GM19328 (cell line): ENCODE measurements at regions not wholly inside any gene's neighbourhood (a gene's known extent, or its start where the extent isn't known, plus 50 kb on each side); places are given as distances from the start of the nearest gene placed in this dataset.

Experiments
- ATAC-seq: cut with Tn5 transposase; IDR thresholded peaks from one replicate; pipeline ENCODE4 v1.9.1; 2021; ENCODE audit warnings: mild to moderate bottlenecking, moderate library complexity; ENCODE audit not compliant: unreplicated experiment

DNA sequence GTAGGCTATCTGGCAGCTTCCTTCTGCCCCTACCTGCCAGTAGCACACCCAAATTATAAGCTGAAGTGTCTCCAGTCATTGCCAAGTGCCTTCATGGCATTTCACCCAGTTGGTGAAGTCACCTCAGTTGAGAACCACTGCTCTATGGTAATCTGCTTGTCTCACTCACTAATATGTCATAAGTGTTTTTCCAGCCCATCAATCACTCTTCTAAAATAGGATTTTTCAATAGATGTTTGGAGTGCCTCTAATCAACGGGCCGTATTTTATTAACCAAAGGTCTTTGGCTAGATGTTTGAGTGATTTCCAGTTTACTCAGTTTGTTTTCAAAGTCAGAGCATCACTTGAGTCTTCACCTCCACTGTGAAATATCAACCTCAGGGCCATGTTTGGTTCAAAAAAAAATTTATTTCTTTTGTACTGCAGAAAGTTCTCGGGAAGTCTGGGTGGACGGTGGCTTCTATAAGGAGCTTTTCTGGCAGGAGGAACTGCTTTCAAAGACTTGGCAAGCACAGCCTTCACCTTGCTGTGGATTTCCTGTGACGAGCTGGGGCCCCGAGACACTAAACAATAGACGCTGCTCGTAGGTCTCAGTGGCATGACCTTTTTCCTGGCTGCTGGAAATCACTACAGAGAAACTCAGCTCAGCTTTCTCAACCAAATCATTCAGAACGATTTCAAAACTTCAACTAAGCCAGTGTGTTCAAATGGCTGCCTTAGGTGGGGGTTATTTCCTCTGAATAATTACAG is 95.2 kb upstream of the FOXF1 start:
- ATAC-seq = no peak

DNA sequence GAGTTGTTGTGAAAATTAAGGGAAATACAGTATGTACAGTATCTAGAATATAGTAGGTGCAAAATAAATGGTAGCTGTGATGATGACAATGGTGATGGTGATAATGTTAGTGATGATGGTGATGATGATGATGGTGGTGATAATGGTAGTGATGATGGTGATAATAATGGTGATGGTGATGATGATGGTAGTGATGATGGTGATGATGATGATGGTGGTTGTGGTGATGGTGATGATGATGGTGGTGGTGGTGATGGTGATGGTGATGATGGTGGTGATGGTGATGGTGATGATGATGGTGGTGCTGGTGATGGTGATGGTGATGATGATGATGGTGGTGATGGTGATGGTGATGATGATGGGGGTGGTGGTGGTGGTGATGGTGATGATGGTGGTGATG is 91.3 kb upstream of the FOXF1 start:
- no peak for ATAC-seq

DNA sequence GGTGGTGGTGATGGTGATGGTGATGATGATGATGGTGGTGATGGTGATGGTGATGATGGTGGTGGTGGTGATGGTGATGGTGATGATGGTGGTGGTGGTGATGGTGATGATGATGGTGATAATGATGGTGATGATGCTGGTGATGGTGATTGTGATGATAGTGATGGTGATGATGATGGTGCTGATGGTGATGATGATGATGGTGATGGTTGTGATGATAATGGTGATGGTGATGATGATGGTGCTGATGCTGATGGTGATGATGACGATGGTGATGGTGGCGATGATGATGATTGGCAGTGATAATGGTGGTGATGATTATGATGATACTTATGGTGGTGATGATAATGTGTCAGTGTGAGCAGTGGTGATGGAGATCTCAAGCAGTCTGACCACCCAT is 90.8 kb upstream of the FOXF1 start:
- no peak for ATAC-seq

DNA sequence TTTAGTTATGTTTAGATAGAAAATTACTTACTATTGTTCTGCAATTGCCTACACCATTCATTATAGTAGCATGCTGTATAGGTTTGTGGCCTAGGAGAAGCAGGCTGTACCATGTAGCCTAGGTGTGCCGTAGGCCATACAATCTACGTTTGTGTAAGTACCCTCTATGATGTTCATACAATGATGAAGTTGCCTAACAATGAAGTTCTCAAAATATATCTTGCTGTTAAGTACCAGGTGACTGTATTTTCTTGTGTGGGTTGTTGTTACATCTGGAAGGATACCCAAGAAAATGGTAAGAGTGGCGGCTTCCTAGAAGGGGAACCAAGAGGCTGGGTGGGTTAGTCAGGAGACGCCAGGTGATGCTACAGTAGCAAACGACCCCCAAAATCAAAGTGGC is 88.3 kb upstream of the FOXF1 start:
- ATAC-seq = no peak

- ATAC-seq = no peak
Measured at GRCh38 chr16:86424398-86424797, 85.9 kb upstream of the FOXF1 start.

DNA sequence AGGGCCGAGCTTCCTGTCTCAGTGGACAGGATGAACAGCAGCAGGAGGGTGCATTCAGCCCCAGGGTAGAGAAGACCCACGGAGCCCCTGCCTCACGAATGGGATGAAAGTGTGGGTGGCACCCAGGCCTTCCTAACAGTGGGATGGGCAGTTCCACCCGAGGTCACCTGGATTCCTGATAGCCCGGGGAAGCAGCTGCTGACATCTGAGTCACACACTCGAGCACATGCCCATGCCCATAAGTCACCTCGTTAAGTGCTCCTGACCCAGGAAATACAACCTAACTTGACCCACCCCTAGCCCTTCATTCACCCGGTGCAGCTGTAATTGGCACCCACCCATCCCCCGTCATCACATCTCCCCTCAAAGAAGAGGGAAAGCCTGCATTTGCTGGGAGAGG is 85.3 kb upstream of the FOXF1 start:
- ATAC-seq = no peak

GRCh38 chr16:86426063-86426642 is 84.2 kb upstream of the FOXF1 start:
- no peak for ATAC-seq

- ATAC-seq = no peak
Measured at GRCh38 chr16:86427433-86427851, 82.9 kb upstream of the FOXF1 start.

GRCh38 chr16:86428729-86429517 is 81.4 kb upstream of the FOXF1 start:
- no peak for ATAC-seq

GRCh38 chr16:86429663-86430062 is 80.7 kb upstream of the FOXF1 start:
- no peak for ATAC-seq

GRCh38 chr16:86430814-86431213 is 79.5 kb upstream of the FOXF1 start:
- ATAC-seq = no peak

DNA sequence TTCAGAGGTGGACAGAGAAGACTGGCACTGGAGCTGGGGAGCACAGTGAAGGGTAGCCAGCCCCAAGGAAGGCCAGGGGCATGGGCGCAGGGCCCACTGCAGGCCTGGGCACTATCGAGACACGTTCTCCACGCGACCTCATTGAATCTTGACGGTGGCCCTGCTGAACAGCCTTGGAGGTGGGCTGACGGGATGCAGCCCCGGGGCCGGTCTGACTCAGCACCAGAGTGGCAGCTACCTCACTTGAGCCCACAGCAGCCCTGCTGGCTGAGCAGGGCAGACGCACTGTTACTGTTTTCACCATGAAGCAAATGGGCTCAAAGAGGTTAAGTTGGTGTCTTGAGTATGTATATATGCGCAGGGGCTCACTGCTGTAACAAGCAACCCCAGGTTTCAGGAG is 78.8 kb upstream of the FOXF1 start:
- ATAC-seq = no peak

- ATAC-seq = no peak
Measured at GRCh38 chr16:86432048-86432447, 78.3 kb upstream of the FOXF1 start.

DNA sequence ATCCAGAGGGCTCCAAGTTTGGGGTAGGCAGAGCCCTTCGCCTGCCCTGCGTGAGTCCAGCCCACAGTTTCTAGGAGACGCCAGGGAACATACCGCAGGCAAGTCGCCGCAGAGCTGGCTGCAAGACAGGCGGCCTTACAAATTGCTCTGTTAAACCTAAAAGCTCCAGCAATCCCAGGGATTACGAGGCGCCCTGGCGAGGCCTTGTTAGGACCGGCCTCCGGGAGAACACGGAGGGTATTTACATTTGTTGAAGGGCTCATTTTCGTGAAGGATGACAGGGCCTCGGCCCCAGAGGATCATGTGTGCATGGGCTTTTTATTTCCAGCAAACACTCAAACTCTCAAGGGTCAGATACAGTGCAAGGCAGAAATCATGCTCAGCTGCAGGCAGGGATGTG is 77.6 kb upstream of the FOXF1 start:
- no peak for ATAC-seq

- ATAC-seq = no peak
Measured at GRCh38 chr16:86436466-86437185, 73.7 kb upstream of the FOXF1 start.

DNA sequence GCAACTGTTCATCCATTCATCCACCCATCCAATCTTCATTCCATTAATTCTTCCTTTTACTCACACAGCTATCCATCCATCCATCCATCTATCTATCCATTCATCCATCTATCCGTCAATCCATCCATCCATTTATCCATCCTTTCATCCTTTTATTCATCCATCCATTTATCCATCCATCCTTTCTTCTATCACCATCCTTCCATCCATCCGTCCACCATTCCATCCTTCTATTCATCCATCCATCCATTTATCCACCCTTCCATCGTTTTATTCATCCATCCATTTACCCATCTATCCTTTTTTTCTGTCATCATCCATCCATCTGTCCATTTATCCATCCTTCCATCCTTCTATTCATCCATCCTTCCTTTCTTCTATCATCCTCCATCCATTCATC is 73.0 kb upstream of the FOXF1 start:
- ATAC-seq = no peak

- no peak for ATAC-seq
Measured at GRCh38 chr16:86442703-86443102, 67.6 kb upstream of the FOXF1 start.

DNA sequence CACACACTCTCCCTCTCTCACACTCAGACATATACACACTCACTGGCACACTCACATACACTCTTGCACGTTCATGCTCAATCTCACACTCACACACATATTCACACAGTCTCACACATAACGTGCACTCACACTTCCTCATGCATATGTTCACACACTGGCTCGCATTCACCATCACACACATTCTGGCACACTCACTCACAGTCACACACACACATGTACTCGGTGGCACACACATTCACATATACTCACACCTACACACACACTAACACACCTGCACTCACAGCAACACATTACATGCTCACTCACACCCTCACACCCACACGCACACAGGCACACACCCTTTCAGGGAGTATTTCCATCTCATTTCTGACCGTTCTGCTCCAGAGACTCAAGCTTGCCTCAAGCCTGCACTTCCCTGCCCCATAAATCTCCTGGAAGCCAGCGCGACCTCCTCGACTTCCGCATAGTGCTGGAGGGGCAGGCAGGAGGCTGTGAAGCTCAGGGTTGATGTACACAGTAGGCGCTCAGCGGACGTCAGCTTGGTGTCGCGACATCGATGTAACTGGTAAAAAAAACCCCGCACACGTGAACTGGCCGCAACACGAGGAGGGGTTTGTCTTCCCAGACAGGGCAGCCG is 66.7 kb upstream of the FOXF1 start:
- no peak for ATAC-seq

- no peak for ATAC-seq
Measured at GRCh38 chr16:86444261-86444660, 66.1 kb upstream of the FOXF1 start.

GRCh38 chr16:86444661-86445060 is 65.7 kb upstream of the FOXF1 start:
- ATAC-seq = no peak

DNA sequence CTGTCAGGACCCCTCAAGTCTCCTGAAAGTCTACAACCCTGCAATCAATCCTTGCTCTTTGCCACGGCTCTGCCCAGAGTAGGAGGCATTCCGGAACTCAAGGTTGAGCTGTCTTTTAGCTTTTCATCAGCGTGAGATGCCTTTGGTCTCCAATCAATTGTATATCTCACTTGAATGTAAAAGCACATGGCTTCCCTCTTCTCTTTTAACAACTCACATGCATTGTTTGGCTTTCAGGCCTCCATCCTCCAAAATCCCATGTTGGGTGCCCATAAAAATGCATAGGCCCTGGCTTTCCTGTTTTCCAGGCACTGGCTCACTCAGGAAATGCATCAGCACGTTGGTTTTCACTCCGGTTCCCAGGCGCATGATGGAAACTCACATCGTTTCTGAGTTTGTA is 64.0 kb upstream of the FOXF1 start:
- ATAC-seq = no peak
